Mesothelial cell of epicardium (in vitro differentiated cells): ENCODE measurements at regions not wholly inside any gene's neighbourhood (a gene's known extent, or its start where the extent isn't known, plus 50 kb on each side); places are given as distances from the start of the nearest gene placed in this dataset.
"Not testable (repeated sequence)": the region's sequence is repeated elsewhere in the genome, so short reads cannot be mapped to it uniquely, and the experiment has no call there.

Experiments used
- DNase-seq, 2 experiments: peaks; one replicate each; pipeline ENCODE4 v3.0.0; 2021; ENCODE audit warnings: low spot score in 2 of 2; ENCODE audit not compliant: unreplicated experiment in 2 of 2
- H3K27ac Mint-ChIP-seq: 2 replicates; pipeline ENCODE4 v1.8.0; 2021; ENCODE audit warnings: mixed read lengths
- H3K27me3 Mint-ChIP-seq: 2 replicates; pipeline ENCODE4 v1.8.0; 2021; ENCODE audit warnings: low read depth, mixed read lengths
- H3K36me3 Mint-ChIP-seq: 2 replicates; pipeline ENCODE4 v1.8.0; 2021; ENCODE audit warnings: mixed read lengths
- H3K4me1 Mint-ChIP-seq: 2 replicates; pipeline ENCODE4 v1.8.0; 2021; ENCODE audit warnings: mixed read lengths
- H3K4me3 Mint-ChIP-seq: 2 replicates; pipeline ENCODE4 v1.8.0; 2021; ENCODE audit warnings: mild to moderate bottlenecking, moderate library complexity, mixed read lengths
- H3K9me3 Mint-ChIP-seq: 2 replicates; pipeline ENCODE4 v1.8.0; 2021; ENCODE audit warnings: mixed read lengths
- CTCF ChIP-seq: fragments of 200-600 bp; sonication (generic); IDR thresholded peaks from one replicate; pipeline ENCODE4 v1.5.0; 2021; ENCODE audit warnings: antibody characterized with exemption; ENCODE audit not compliant: unreplicated experiment

DNA sequence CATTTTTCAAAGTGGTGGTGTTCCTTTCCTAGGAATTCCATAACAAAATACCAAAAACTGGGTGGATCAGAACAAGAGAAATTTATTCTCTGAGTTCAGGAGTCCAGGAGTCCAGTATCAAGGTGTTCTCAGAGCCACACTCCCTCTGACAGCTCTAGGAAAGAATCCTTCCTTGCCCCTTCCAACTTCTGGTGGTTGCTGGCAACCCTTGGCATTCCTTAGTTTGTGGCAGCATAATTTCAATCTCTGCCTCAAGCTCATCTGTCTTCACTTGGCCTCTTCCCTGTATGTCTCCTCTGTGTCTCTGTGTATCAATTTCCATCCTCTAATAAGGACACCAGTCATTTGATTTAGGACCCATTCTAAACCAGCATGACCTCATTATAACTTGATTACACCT is 243.7 kb downstream of the MPDZ start:
- peak overlapping the region; percentile 26 for H3K27ac Mint-ChIP-seq
- H3K36me3 Mint-ChIP-seq = no peaks in the 10 kb centered on the region
- H3K4me1 Mint-ChIP-seq = peaks cover 23% of the 10 kb centered on the region
- H3K4me3 Mint-ChIP-seq = no peak overlapping the region
- H3K27me3 Mint-ChIP-seq = no peaks in the 10 kb centered on the region
- no peak for DNase-seq
- H3K9me3 Mint-ChIP-seq = peaks cover 4% of the 10 kb centered on the region
- TF ChIP-seq CTCF = no peak

DNA sequence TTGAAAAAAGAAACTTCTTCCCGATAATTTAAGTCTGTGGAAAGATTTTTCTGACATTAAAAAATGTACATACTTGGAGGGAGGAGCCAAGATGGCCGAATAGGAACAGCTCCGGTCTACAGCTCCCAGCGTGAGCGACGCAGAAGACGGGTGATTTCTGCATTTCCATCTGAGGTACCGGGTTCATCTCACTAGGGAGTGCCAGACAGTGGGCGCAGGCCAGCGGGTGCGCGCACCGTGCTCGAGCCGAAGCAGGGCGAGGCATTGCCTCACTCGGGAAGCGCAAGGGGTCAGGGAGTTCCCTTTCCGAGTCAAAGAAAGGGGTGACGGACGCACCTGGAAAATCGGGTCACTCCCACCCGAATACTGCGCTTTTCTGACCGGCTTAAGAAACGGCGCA is 241.7 kb downstream of the MPDZ start:
- not testable (repeated sequence) for DNase-seq, H3K9me3 Mint-ChIP-seq, H3K27me3 Mint-ChIP-seq, H3K27ac Mint-ChIP-seq, H3K4me3 Mint-ChIP-seq, H3K36me3 Mint-ChIP-seq
- H3K4me1 Mint-ChIP-seq = peaks cover 23% of the 10 kb centered on the region

- Mint-ChIP-seq H3K36me3 (no peaks in the 10 kb centered on the region), H3K4me1 (peaks cover 3% of the 10 kb centered on the region), H3K27ac (no peak overlapping the region), H3K9me3 (peaks cover 5% of the 10 kb centered on the region), H3K4me3 (no peak overlapping the region), H3K27me3 (no peaks in the 10 kb centered on the region)
- no peak for TF ChIP-seq CTCF
- no peak for DNase-seq
Observed at GRCh38 chr9:13047827-13048587, 231.5 kb downstream of the MPDZ start.

DNA sequence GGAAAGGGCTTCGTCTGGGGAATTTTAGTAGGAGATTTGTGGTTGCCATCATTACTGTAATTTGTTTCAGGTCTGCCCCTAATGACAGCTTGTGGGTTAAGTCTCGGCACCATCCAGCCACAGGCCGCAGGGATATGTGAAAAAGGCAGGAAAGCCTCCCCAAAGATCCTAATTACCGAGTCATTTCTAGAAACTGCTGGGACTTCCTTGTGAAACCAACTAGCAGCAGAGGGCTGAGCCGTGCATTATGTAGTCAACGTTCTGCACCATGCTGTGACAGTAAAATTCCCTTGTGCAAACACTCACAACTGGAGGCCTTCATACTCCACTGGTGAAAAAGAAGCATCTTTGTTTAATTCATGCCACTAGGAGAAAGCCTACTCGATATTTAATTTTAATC is 230.3 kb downstream of the MPDZ start:
- H3K27ac Mint-ChIP-seq = peak overlapping the region; percentile 33
- peaks cover 2% of the 10 kb centered on the region for H3K9me3 Mint-ChIP-seq
- no peaks in the 10 kb centered on the region for H3K27me3 Mint-ChIP-seq
- H3K36me3 Mint-ChIP-seq = no peaks in the 10 kb centered on the region
- no peak for TF ChIP-seq CTCF
- DNase-seq = no peak
- peaks cover 3% of the 10 kb centered on the region for H3K4me1 Mint-ChIP-seq
- H3K4me3 Mint-ChIP-seq = no peak overlapping the region

DNA sequence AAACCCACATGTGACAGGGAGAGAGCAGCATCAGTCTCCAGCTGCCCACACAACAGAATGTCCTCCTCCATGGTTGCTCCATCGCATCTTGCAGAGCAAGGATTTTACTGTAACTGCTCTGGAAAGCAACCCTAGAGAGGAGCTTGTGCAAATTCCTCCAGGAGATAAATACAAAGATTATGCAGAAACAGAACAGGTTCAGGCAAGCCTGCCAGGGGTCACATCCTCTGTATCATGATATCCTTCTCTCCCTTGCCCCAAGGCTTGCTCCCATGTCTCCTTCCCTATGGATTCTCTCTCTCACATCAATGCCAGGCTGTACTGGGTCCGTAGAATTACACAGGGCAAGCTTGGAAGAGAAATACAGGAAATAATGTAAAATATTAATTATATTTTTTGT is 226.0 kb downstream of the MPDZ start:
- no peaks in the 10 kb centered on the region for H3K9me3 Mint-ChIP-seq
- no peak overlapping the region for H3K4me3 Mint-ChIP-seq
- no peaks in the 10 kb centered on the region for H3K27me3 Mint-ChIP-seq
- no peak overlapping the region for H3K27ac Mint-ChIP-seq
- H3K36me3 Mint-ChIP-seq = no peaks in the 10 kb centered on the region
- peaks cover 14% of the 10 kb centered on the region for H3K4me1 Mint-ChIP-seq
- DNase-seq = no peak
- no peak for TF ChIP-seq CTCF

- Mint-ChIP-seq H3K36me3 (no peaks in the 10 kb centered on the region), H3K9me3 (no peaks in the 10 kb centered on the region), H3K4me1 (peaks cover 12% of the 10 kb centered on the region), H3K27ac (no peak overlapping the region), H3K4me3 (no peak overlapping the region), H3K27me3 (no peaks in the 10 kb centered on the region)
- no peak for TF ChIP-seq CTCF
- no peak for DNase-seq
Observed at GRCh38 chr9:13054389-13054788, 225.1 kb downstream of the MPDZ start.
